ENCODE measurements at regions not wholly inside any gene's neighbourhood (a gene's known extent, or its start where the extent isn't known, plus 50 kb on each side); places are given as distances from the start of the nearest gene placed in this dataset.

DNA sequence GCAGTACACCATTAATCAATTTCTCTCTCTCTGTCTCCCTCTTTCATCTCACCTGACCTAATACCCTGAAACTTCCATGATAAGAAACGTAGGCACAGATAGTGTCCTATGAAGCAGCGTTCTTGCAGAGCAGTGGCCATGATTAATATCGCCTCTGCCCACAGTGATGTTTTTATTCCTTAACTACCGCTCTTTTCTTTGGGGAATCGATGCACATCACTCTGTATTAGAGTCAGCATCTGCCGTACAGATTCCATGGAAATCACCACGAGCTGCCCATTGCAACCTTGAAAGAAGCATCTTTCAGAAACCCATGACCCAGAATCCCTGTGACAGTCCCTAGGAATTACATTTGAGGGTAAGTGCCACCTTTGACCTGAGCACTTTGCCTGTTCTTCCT, 152.0 kb upstream of the ECI2 start:
- Histone ChIP-seq H3K4me2 (ENCODE audit: low read length) (no peak overlapping the region), H3K27me3 (ENCODE audit: insufficient read depth, low read depth, low read length) (no peaks in the 10 kb centered on the region), H2AFZ (ENCODE audit: low read depth, low read length) (no peak overlapping the region), H3K36me3 (ENCODE audit: insufficient read depth, low read length) (no peaks in the 10 kb centered on the region), H3K9ac (ENCODE audit: low read length) (no peak overlapping the region), H4K20me1 (ENCODE audit: insufficient read depth) (no peaks in the 10 kb centered on the region), H3K79me2 (replicated peaks; ENCODE audit: insufficient read depth, low read length) (no peaks in the 10 kb centered on the region), H3K27ac (ENCODE audit: low read length) (no peak overlapping the region), H3F3A (ENCODE audit: insufficient read depth, low read length, poor library complexity, severe bottlenecking) (no peaks in the 10 kb centered on the region), H3K9me2 (ENCODE audit: insufficient read depth, low read length) (no peaks in the 10 kb centered on the region), H3K9me3 (ENCODE audit: low read length) (no peaks in the 10 kb centered on the region), H3K4me3 (ENCODE audit: low read length) (no peak overlapping the region)
- no peak for TF ChIP-seq TAF1 (IDR thresholded peaks at IDR 0.05; ENCODE audit: low read depth)
- TF ChIP-seq POLR2AphosphoS5 (IDR thresholded peaks at IDR 0.05), result no peak
- TF ChIP-seq EP300 (conservative IDR thresholded peaks at IDR 0.05; ENCODE audit: poor library complexity, severe bottlenecking), result no peak
- no peak for TF ChIP-seq SMC3 (conservative IDR thresholded peaks at IDR 0.05; ENCODE audit: poor library complexity)
- TF ChIP-seq, protein P1, sequence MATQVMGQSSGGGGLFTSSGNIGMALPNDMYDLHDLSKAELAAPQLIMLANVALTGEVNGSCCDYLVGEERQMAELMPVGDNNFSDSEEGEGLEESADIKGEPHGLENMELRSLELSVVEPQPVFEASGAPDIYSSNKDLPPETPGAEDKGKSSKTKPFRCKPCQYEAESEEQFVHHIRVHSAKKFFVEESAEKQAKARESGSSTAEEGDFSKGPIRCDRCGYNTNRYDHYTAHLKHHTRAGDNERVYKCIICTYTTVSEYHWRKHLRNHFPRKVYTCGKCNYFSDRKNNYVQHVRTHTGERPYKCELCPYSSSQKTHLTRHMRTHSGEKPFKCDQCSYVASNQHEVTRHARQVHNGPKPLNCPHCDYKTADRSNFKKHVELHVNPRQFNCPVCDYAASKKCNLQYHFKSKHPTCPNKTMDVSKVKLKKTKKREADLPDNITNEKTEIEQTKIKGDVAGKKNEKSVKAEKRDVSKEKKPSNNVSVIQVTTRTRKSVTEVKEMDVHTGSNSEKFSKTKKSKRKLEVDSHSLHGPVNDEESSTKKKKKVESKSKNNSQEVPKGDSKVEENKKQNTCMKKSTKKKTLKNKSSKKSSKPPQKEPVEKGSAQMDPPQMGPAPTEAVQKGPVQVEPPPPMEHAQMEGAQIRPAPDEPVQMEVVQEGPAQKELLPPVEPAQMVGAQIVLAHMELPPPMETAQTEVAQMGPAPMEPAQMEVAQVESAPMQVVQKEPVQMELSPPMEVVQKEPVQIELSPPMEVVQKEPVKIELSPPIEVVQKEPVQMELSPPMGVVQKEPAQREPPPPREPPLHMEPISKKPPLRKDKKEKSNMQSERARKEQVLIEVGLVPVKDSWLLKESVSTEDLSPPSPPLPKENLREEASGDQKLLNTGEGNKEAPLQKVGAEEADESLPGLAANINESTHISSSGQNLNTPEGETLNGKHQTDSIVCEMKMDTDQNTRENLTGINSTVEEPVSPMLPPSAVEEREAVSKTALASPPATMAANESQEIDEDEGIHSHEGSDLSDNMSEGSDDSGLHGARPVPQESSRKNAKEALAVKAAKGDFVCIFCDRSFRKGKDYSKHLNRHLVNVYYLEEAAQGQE (IDR thresholded peaks at IDR 0.05; ENCODE audit: borderline replicate concordance), result no peak

DNA sequence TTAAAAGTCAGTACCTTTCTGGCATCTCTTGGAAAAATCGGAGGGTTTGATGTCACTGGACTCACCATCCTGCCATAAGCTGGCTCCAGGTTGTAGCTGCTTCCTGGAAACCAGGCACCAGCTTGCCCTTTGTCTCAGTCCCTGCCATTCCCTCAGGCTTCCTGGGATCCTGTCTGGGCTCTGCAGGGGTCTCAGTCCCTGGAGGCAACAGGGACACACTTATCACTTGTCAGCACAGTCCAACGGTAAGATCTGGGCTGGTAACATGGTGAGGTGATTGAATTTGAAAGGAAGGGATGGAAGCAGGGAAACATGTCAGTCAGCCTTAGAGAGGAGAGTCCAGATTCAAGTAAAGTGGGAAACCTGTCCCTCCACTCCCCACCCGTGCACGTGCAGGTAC, 147.6 kb upstream of the ECI2 start:
- H3K4me2 ChIP-seq (ENCODE audit: low read length), result no peak overlapping the region
- no peak overlapping the region for H3K9ac ChIP-seq (ENCODE audit: low read length)
- no peaks in the 10 kb centered on the region for H3F3A ChIP-seq (ENCODE audit: insufficient read depth, low read length, poor library complexity, severe bottlenecking)
- H2AFZ ChIP-seq (ENCODE audit: low read depth, low read length), result no peak overlapping the region
- no peaks in the 10 kb centered on the region for H3K27me3 ChIP-seq (ENCODE audit: insufficient read depth, low read depth, low read length)
- no peaks in the 10 kb centered on the region for H3K9me2 ChIP-seq (ENCODE audit: insufficient read depth, low read length)
- TF ChIP-seq SMC3 (conservative IDR thresholded peaks at IDR 0.05; ENCODE audit: poor library complexity) (no peak), EP300 (conservative IDR thresholded peaks at IDR 0.05; ENCODE audit: poor library complexity, severe bottlenecking) (no peak), EZH2 (IDR thresholded peaks at IDR 0.05; ENCODE audit: borderline replicate concordance, insufficient read depth, low read length, poor library complexity, severe bottlenecking) (no peak), TAF1 (IDR thresholded peaks at IDR 0.05; ENCODE audit: low read depth) (no peak), MXI1 (conservative IDR thresholded peaks at IDR 0.05; ENCODE audit: poor library complexity, severe bottlenecking) (no peak), POLR2AphosphoS5 (IDR thresholded peaks at IDR 0.05) (no peak), RAD21 (conservative IDR thresholded peaks at IDR 0.05) (no peak)
- TF ChIP-seq, protein P1 (IDR thresholded peaks at IDR 0.05; ENCODE audit: borderline replicate concordance), result no peak
- TF ChIP-seq, protein P2, sequence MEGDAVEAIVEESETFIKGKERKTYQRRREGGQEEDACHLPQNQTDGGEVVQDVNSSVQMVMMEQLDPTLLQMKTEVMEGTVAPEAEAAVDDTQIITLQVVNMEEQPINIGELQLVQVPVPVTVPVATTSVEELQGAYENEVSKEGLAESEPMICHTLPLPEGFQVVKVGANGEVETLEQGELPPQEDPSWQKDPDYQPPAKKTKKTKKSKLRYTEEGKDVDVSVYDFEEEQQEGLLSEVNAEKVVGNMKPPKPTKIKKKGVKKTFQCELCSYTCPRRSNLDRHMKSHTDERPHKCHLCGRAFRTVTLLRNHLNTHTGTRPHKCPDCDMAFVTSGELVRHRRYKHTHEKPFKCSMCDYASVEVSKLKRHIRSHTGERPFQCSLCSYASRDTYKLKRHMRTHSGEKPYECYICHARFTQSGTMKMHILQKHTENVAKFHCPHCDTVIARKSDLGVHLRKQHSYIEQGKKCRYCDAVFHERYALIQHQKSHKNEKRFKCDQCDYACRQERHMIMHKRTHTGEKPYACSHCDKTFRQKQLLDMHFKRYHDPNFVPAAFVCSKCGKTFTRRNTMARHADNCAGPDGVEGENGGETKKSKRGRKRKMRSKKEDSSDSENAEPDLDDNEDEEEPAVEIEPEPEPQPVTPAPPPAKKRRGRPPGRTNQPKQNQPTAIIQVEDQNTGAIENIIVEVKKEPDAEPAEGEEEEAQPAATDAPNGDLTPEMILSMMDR (IDR thresholded peaks at IDR 0.05; ENCODE audit: poor library complexity, severe bottlenecking), result no peak
- no peaks in the 10 kb centered on the region for H3K79me2 ChIP-seq (replicated peaks; ENCODE audit: insufficient read depth, low read length)
- no peak overlapping the region for H3K4me3 ChIP-seq (ENCODE audit: low read length)
- no peaks in the 10 kb centered on the region for H3K36me3 ChIP-seq (ENCODE audit: insufficient read depth, low read length)
- no peak overlapping the region for H3K27ac ChIP-seq (ENCODE audit: low read length)
- no peaks in the 10 kb centered on the region for H4K20me1 ChIP-seq (ENCODE audit: insufficient read depth)
- no peaks in the 10 kb centered on the region for H3K9me3 ChIP-seq (ENCODE audit: low read length)
